Upper lobe of right lung (tissue), 1 donor: ENCODE measurements at regions not wholly inside any gene's neighbourhood (a gene's known extent, or its start where the extent isn't known, plus 50 kb on each side); places are given as distances from the start of the nearest gene placed in this dataset.

Experiments
- ATAC-seq: fragments of 200-7000 bp; cut with Tn5 transposase; one replicate; pipeline ENCODE4 v1.9.1; 2020; ENCODE audit warnings: mild to moderate bottlenecking, moderate library complexity
- DNase-seq: peaks from one replicate; pipeline ENCODE4 v3.0.0-alpha.2; 2020
- H3K27ac ChIP-seq: fragments of 200-600 bp; one replicate; pipeline ENCODE4 v1.8.0; 2022
- H3K27me3 ChIP-seq: fragments of 200-600 bp; one replicate; pipeline ENCODE4 v1.8.0; 2022; ENCODE audit warnings: mild to moderate bottlenecking
- H3K36me3 ChIP-seq: fragments of 200-600 bp; one replicate; pipeline ENCODE4 v1.8.0; 2022
- H3K4me1 ChIP-seq: fragments of 200-600 bp; one replicate; pipeline ENCODE4 v1.8.0; 2022
- H3K4me3 ChIP-seq: fragments of 200-600 bp; one replicate; pipeline ENCODE4 v1.8.0; 2022; ENCODE audit warnings: mild to moderate bottlenecking
- H3K9me3 ChIP-seq: fragments of 200-600 bp; one replicate; pipeline ENCODE4 v1.8.0; 2022
- CTCF ChIP-seq: fragments of 200-600 bp; IDR thresholded peaks from one replicate; pipeline ENCODE4 v1.8.0; 2022; ENCODE audit warnings: antibody characterized with exemption
- intact Hi-C: fragments of 100-400 bp; cut with DNase I; formaldehyde crosslinking; loops from one replicate; pipeline ENCODE4 v1.11.0; 2022
- donor health status: DM: no; HTN: yes; CAD: no; lungs with severe emphysema.

DNA sequence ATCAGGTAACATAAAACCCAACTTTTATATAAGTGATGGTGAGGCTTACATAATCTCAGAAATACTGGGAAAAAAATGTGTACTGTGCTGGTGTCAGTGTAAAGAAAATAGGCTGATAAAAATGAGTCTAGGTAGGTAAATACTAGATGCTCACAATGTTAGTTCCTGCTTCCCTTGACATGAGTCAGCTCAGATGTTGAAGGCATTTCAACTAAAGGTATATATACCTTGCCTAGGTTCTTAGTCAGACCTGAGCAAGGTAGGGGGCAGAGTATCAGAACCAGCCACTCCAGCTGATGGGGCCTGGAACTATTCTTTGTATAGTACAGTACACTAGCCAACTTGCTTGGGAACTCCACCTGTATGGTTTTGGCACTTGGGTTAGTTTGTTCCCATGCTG lies 51.0 kb upstream of the CA10 start:
- Histone ChIP-seq H3K9me3 (no peaks in the 10 kb centered on the region), H3K4me3 (no peak overlapping the region), H3K36me3 (no peaks in the 10 kb centered on the region), H3K4me1 (no peaks in the 10 kb centered on the region), H3K27ac (no peak overlapping the region), H3K27me3 (no peaks in the 10 kb centered on the region)
- intact Hi-C loops, result no loop called here
- ATAC-seq (no peak), DNase-seq (no peak)
- TF ChIP-seq CTCF, result no peak
